Liver (tissue), 3 donors: ENCODE measurements at regions not wholly inside any gene's neighbourhood (a gene's known extent, or its start where the extent isn't known, plus 50 kb on each side); places are given as distances from the start of the nearest gene placed in this dataset.

Experiments
- EGR1 ChIP-seq, 2 donors: IDR thresholded peaks; 2 replicates each; pipeline ENCODE4 v1.6.1; 2016 to 2018; ENCODE audit warnings: antibody characterized with exemption in 2 of 2, low read depth in 2 of 2
- FOXA1 ChIP-seq: IDR thresholded peaks from 2 replicates; pipeline ENCODE4 v1.6.1; 2016; ENCODE audit warnings: antibody characterized with exemption
- RAD21 ChIP-seq, 2 donors: IDR thresholded peaks; 2 replicates each; pipeline ENCODE4 v1.6.1; 2016; ENCODE audit warnings: antibody characterized with exemption in 2 of 2, mild to moderate bottlenecking in 2 of 2
- RXRA ChIP-seq, 2 donors: IDR thresholded peaks; 2 replicates each; pipeline ENCODE4 v1.6.1; 2017 to 2018; ENCODE audit warnings: antibody characterized with exemption in 2 of 2, mild to moderate bottlenecking in 1 of 2
- TF ChIP-seq, protein P1 (sequence below): fragments of 150-350 bp; IDR thresholded peaks from 2 replicates; pipeline ENCODE4 v1.5.1; 2017; ENCODE audit warnings: improper control_type of control experiment, low read depth, low read length; ENCODE audit not compliant: missing input control
- TF ChIP-seq, protein P2 (sequence below): IDR thresholded peaks from 2 replicates; pipeline ENCODE4 v1.6.1; 2016; ENCODE audit warnings: antibody characterized with exemption
- TF ChIP-seq, protein P3 (sequence below): IDR thresholded peaks from 2 replicates; pipeline ENCODE4 v1.6.1; 2016; ENCODE audit warnings: antibody characterized with exemption
- donor health status: healthy.
- donor health status: healthy.

DNA sequence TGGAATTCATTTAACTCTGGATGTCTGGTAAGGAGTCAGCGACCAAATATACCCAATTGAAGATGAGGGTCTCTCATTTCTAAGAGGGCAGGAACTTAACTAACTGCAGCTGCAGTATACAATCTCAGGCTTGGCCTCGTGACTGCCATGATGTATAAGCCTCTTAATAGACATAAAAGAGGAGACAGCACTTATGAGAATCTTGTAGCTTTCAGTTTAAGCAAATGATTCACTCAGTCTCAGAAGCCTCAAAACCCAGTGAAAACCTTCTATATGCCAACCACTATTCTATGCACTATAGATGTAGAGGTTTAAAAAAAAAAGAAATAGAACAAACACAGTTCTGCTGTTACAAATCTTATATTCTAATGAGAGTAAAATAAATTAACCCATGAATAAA is 513.9 kb downstream of the TBL1XR1 start:
- no peak for TF ChIP-seq RAD21 (IDR thresholded peaks at IDR 0.05)
- TF ChIP-seq, protein P1, sequence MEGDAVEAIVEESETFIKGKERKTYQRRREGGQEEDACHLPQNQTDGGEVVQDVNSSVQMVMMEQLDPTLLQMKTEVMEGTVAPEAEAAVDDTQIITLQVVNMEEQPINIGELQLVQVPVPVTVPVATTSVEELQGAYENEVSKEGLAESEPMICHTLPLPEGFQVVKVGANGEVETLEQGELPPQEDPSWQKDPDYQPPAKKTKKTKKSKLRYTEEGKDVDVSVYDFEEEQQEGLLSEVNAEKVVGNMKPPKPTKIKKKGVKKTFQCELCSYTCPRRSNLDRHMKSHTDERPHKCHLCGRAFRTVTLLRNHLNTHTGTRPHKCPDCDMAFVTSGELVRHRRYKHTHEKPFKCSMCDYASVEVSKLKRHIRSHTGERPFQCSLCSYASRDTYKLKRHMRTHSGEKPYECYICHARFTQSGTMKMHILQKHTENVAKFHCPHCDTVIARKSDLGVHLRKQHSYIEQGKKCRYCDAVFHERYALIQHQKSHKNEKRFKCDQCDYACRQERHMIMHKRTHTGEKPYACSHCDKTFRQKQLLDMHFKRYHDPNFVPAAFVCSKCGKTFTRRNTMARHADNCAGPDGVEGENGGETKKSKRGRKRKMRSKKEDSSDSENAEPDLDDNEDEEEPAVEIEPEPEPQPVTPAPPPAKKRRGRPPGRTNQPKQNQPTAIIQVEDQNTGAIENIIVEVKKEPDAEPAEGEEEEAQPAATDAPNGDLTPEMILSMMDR = no peak
- TF ChIP-seq FOXA1 = no peak
- TF ChIP-seq, protein P2, sequence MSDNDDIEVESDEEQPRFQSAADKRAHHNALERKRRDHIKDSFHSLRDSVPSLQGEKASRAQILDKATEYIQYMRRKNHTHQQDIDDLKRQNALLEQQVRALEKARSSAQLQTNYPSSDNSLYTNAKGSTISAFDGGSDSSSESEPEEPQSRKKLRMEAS = no peak
- TF ChIP-seq, protein P3, sequence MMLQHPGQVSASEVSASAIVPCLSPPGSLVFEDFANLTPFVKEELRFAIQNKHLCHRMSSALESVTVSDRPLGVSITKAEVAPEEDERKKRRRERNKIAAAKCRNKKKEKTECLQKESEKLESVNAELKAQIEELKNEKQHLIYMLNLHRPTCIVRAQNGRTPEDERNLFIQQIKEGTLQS = no peak
- no peak for TF ChIP-seq RXRA (IDR thresholded peaks at IDR 0.05)
- no peak for TF ChIP-seq EGR1 (IDR thresholded peaks at IDR 0.05; ENCODE audit: low read depth in 2 of 2)
